ENCODE measurements at regions not wholly inside any gene's neighbourhood (a gene's known extent, or its start where the extent isn't known, plus 50 kb on each side); places are given as distances from the start of the nearest gene placed in this dataset.

GRCh38 chr1:37186246-37186756 lies 152.0 kb upstream of the GRIK3 start:
- TF ChIP-seq, protein P1, sequence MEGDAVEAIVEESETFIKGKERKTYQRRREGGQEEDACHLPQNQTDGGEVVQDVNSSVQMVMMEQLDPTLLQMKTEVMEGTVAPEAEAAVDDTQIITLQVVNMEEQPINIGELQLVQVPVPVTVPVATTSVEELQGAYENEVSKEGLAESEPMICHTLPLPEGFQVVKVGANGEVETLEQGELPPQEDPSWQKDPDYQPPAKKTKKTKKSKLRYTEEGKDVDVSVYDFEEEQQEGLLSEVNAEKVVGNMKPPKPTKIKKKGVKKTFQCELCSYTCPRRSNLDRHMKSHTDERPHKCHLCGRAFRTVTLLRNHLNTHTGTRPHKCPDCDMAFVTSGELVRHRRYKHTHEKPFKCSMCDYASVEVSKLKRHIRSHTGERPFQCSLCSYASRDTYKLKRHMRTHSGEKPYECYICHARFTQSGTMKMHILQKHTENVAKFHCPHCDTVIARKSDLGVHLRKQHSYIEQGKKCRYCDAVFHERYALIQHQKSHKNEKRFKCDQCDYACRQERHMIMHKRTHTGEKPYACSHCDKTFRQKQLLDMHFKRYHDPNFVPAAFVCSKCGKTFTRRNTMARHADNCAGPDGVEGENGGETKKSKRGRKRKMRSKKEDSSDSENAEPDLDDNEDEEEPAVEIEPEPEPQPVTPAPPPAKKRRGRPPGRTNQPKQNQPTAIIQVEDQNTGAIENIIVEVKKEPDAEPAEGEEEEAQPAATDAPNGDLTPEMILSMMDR (IDR thresholded peaks at IDR 0.05): no peak
- no peak for TF ChIP-seq POLR2A (IDR thresholded peaks at IDR 0.05)
